Caco-2 (cell line): ENCODE measurements at regions not wholly inside any gene's neighbourhood (a gene's known extent, or its start where the extent isn't known, plus 50 kb on each side); places are given as distances from the start of the nearest gene placed in this dataset.
"Not testable (repeated sequence)": the region's sequence is repeated elsewhere in the genome, so short reads cannot be mapped to it uniquely, and the experiment has no call there.

Experiments used
- BruUV-seq: library from RNA; stranded (reverse); fragments of 400-500 nt; replicated peaks from 2 replicates; lab custom pipeline; 2021; lab: Mats Ljungman, UMichigan
- CTCF ChIA-PET: fragments of 300-600 bp; sonication (Branson Sonifier 250); formaldehyde crosslinking; loops from one replicate; lab custom pipeline; 2022; ENCODE audit warnings: antibody characterized with exemption; lab: Charles Lee
- POLR2A ChIA-PET: fragments of 300-600 bp; sonication (Branson Sonifier 250); formaldehyde crosslinking; loops from one replicate; lab custom pipeline; 2022; ENCODE audit warnings: antibody characterized with exemption; lab: Charles Lee
- DNase-seq, 2 experiments: peaks; one replicate each; pipeline versions ENCODE4 v3.0.0 to v3.0.0-alpha.2; 2020 to 2022
- H3K27me3 ChIP-seq: replicated peaks from 2 replicates; pipeline ENCODE4 v1.6.0; 2011; ENCODE audit warnings: low read length; ENCODE audit not compliant: control insufficient read depth, insufficient read depth
- H3K36me3 ChIP-seq: 2 replicates; pipeline ENCODE4 v1.5.1; 2011; ENCODE audit warnings: low read length; ENCODE audit not compliant: control insufficient read depth, insufficient read depth
- H3K4me1 ChIP-seq: fragments of 250-450 bp; sonication (Bioruptor Pico); 2 replicates; pipeline ENCODE4 v1.5.1; 2020; ENCODE audit warnings: mild to moderate bottlenecking
- H3K4me3 ChIP-seq: 2 replicates; pipeline ENCODE4 v1.5.1; 2011; ENCODE audit warnings: low read depth, mild to moderate bottlenecking, control low read depth, low read length
- H3K9me3 ChIP-seq: fragments of 250-450 bp; sonication (Bioruptor Pico); 2 replicates; pipeline ENCODE4 v1.5.1; 2020; ENCODE audit warnings: mild to moderate bottlenecking, moderate library complexity
- H3K27ac Mint-ChIP-seq: one replicate; pipeline ENCODE4 v1.8.0; 2022; ENCODE audit warnings: mixed read lengths; ENCODE audit not compliant: unreplicated experiment
- H3K27me3 Mint-ChIP-seq: one replicate; pipeline ENCODE4 v1.8.0; 2022; ENCODE audit warnings: mixed read lengths; ENCODE audit not compliant: insufficient read depth, unreplicated experiment
- H3K36me3 Mint-ChIP-seq: one replicate; pipeline ENCODE4 v1.8.0; 2022; ENCODE audit warnings: mild to moderate bottlenecking, mixed read lengths; ENCODE audit not compliant: insufficient read depth, unreplicated experiment
- H3K4me1 Mint-ChIP-seq: one replicate; pipeline ENCODE4 v1.8.0; 2022; ENCODE audit warnings: low read depth, mixed read lengths; ENCODE audit not compliant: unreplicated experiment
- H3K4me3 Mint-ChIP-seq: one replicate; pipeline ENCODE4 v1.8.0; 2022; ENCODE audit warnings: mild to moderate bottlenecking, moderate library complexity, mixed read lengths; ENCODE audit not compliant: unreplicated experiment
- H3K9me3 Mint-ChIP-seq: one replicate; pipeline ENCODE4 v1.8.0; 2022; ENCODE audit warnings: mixed read lengths; ENCODE audit not compliant: unreplicated experiment
- intact Hi-C: fragments of 100-400 bp; cut with micrococcal nuclease; formaldehyde crosslinking; loops from one replicate; pipeline ENCODE4 v1.10.0; 2022; ENCODE audit not compliant: unreplicated experiment
- TF ChIP-seq, protein P1 (sequence below), 2 experiments: fragments of 200-600 bp in 1 of 2; IDR thresholded peaks; 1 replicate in 1 of 2; 2 replicates in 1 of 2; pipeline versions ENCODE4 v1.5.1 to v1.8.0; 2011 to 2022; ENCODE audit warnings: antibody characterized with exemption in 1 of 2, control low read depth in 1 of 2, inconsistent platforms in 1 of 2, low read depth in 1 of 2, low read length in 1 of 2, mild to moderate bottlenecking in 1 of 2, moderate library complexity in 1 of 2; ENCODE audit not compliant: insufficient read depth in 1 of 2, severe bottlenecking in 1 of 2, unreplicated experiment in 1 of 2

DNA sequence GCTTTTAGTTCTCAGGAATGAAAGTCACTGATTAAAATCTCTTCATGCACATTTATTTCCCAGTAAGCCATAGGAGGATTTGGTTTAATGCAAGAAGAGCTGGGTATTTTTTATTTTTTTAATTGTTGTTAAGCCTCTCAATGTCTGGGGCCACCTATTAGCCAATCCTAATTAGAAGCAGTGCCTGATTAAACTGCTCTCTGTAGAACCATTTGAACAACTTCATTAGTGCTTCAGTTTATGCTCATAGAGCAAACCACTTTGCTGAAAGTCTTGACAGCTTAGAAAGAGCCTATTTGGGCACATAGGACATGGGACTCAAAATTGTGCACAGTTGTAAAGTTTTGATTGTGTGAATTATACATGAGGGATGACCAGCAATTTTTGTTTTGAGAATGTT lies 548.9 kb downstream of the FRK start:
- no peaks in the 10 kb centered on the region for H3K9me3 Mint-ChIP-seq
- no peak for DNase-seq
- no peak overlapping the region for H3K27ac Mint-ChIP-seq
- BruUV-seq: no TSS peak
- no peaks in the 10 kb centered on the region for H3K4me1 Mint-ChIP-seq
- intact Hi-C loops: no loop called here
- CTCF ChIA-PET: no interaction called here
- Histone ChIP-seq H3K9me3 (no peaks in the 10 kb centered on the region), H3K4me3 (no peak overlapping the region), H3K27me3 (no peaks in the 10 kb centered on the region), H3K4me1 (no peaks in the 10 kb centered on the region), H3K36me3 (no peaks in the 10 kb centered on the region)
- POLR2A ChIA-PET: no interaction called here
- H3K4me3 Mint-ChIP-seq: no peak overlapping the region
- H3K36me3 Mint-ChIP-seq: no peaks in the 10 kb centered on the region
- H3K27me3 Mint-ChIP-seq: peaks cover 3% of the 10 kb centered on the region
- TF ChIP-seq, protein P1, sequence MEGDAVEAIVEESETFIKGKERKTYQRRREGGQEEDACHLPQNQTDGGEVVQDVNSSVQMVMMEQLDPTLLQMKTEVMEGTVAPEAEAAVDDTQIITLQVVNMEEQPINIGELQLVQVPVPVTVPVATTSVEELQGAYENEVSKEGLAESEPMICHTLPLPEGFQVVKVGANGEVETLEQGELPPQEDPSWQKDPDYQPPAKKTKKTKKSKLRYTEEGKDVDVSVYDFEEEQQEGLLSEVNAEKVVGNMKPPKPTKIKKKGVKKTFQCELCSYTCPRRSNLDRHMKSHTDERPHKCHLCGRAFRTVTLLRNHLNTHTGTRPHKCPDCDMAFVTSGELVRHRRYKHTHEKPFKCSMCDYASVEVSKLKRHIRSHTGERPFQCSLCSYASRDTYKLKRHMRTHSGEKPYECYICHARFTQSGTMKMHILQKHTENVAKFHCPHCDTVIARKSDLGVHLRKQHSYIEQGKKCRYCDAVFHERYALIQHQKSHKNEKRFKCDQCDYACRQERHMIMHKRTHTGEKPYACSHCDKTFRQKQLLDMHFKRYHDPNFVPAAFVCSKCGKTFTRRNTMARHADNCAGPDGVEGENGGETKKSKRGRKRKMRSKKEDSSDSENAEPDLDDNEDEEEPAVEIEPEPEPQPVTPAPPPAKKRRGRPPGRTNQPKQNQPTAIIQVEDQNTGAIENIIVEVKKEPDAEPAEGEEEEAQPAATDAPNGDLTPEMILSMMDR (IDR thresholded peaks at IDR 0.05; ENCODE audit: insufficient read depth in 1 of 2, low read depth in 1 of 2, low read length in 1 of 2, severe bottlenecking in 1 of 2, unreplicated experiment in 1 of 2): no peak

DNA sequence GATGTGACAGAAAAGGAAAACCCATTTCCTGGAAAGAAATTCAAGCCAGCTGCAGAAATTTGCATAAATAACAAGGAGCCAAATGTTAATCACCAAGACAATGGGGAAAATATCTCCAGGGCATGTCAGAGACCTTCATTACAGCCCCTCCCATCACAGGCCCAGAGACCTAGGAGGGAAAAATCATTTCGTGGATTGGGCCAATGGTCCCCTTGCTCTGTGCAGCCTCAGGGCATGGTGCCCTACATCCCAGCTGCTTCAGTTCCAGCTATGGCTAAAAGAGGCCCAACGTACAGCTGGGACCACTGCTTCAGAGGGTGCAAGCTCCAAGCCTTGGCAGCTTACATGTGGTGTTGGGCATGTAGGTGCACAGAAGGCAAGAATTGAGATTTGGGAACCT lies 558.3 kb downstream of the FRK start:
- H3K4me3 Mint-ChIP-seq, H3K27me3 Mint-ChIP-seq, intact Hi-C loops, H3K4me3 ChIP-seq, POLR2A ChIA-PET, H3K4me1 ChIP-seq, H3K27me3 ChIP-seq, H3K36me3 Mint-ChIP-seq, BruUV-seq, H3K4me1 Mint-ChIP-seq, H3K27ac Mint-ChIP-seq, H3K9me3 ChIP-seq, H3K9me3 Mint-ChIP-seq, CTCF ChIA-PET, H3K36me3 ChIP-seq, DNase-seq: not testable (repeated sequence)

DNA sequence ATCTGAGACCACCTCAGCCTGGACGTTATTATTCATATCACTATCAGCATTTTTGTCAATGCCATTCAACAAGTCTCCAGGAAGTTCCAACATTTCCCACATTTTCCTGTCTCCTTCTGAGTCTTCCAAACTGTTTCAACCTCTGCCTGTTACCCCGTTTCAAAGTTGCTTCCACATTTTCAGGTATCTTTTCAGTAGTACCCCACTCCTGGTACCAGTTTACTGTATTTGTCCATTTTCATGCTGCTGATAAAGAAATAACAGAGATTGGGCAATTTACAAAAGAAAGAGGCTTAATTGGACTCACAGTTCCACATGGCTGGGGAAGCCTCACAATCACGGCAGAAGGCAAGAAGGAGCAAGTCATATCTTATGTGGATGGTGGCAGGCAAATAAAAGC lies 565.5 kb downstream of the FRK start:
- H3K27me3 ChIP-seq: no peaks in the 10 kb centered on the region

More for the DNA sequence above, 565.5 kb downstream of the FRK start:
- no peaks in the 10 kb centered on the region for H3K9me3 ChIP-seq
- DNase-seq: no peak
- Mint-ChIP-seq H3K36me3 (peaks cover 6% of the 10 kb centered on the region), H3K4me1 (no peaks in the 10 kb centered on the region), H3K9me3 (peaks cover 7% of the 10 kb centered on the region), H3K27ac (no peak overlapping the region), H3K4me3 (no peak overlapping the region), H3K27me3 (no peaks in the 10 kb centered on the region)
- H3K4me1 ChIP-seq: no peaks in the 10 kb centered on the region
- intact Hi-C loops: no loop called here
- no TSS peak for BruUV-seq
- ChIA-PET CTCF (no interaction called here), POLR2A (no interaction called here)
- no peaks in the 10 kb centered on the region for H3K36me3 ChIP-seq
- TF ChIP-seq, protein P1 (IDR thresholded peaks at IDR 0.05; ENCODE audit: insufficient read depth in 1 of 2, low read depth in 1 of 2, low read length in 1 of 2, severe bottlenecking in 1 of 2, unreplicated experiment in 1 of 2): no peak
- H3K4me3 ChIP-seq: no peak overlapping the region
